Endodermal cell (in vitro differentiated cells): ENCODE measurements at regions not wholly inside any gene's neighbourhood (a gene's known extent, or its start where the extent isn't known, plus 50 kb on each side); places are given as distances from the start of the nearest gene placed in this dataset.
A peak's percentile ranks its signal among the peaks of the same experiment; 100 is the strongest.

Experiments used
- DNase-seq: peaks from one replicate; pipeline ENCODE4 v3.0.0-alpha.2; 2017
- H3K27ac ChIP-seq: 2 replicates; pipeline ENCODE4 v1.5.1; 2013; ENCODE audit warnings: mild to moderate bottlenecking, low read depth, low read length, moderate library complexity
- H3K27me3 ChIP-seq: 2 replicates; pipeline ENCODE4 v1.6.1; 2013; ENCODE audit warnings: mild to moderate bottlenecking, low read length, moderate library complexity; ENCODE audit not compliant: insufficient read depth, control insufficient read depth, poor library complexity, severe bottlenecking
- H3K36me3 ChIP-seq: 2 replicates; pipeline ENCODE4 v1.7.0; 2013; ENCODE audit warnings: mild to moderate bottlenecking, low read length, moderate library complexity; ENCODE audit not compliant: control insufficient read depth, insufficient read depth
- H3K4me1 ChIP-seq: one replicate; pipeline ENCODE4 v1.7.0; 2013; ENCODE audit warnings: low read length; ENCODE audit not compliant: control insufficient read depth, insufficient read depth
- H3K4me3 ChIP-seq: 2 replicates; pipeline ENCODE4 v1.5.1; 2013; ENCODE audit warnings: mild to moderate bottlenecking, low read length, moderate library complexity
- H3K9ac ChIP-seq: 2 replicates; pipeline ENCODE4 v1.6.1; 2013; ENCODE audit warnings: mild to moderate bottlenecking, low read length, moderate library complexity; ENCODE audit not compliant: poor library complexity, severe bottlenecking; ENCODE audit errors: extremely low read depth
- H3K9me3 ChIP-seq: 2 replicates; pipeline ENCODE4 v1.6.1; 2013; ENCODE audit warnings: mild to moderate bottlenecking, low read length, moderate library complexity; ENCODE audit not compliant: control insufficient read depth
- H3K27ac Mint-ChIP-seq: 2 replicates; pipeline ENCODE4 v1.8.0; 2020; ENCODE audit warnings: mixed read lengths
- H3K27me3 Mint-ChIP-seq: 2 replicates; pipeline ENCODE4 v1.8.0; 2021; ENCODE audit warnings: mild to moderate bottlenecking, mixed read lengths; ENCODE audit not compliant: insufficient read depth
- H3K36me3 Mint-ChIP-seq: 2 replicates; pipeline ENCODE4 v1.8.0; 2020; ENCODE audit warnings: low read depth, mixed read lengths
- H3K4me1 Mint-ChIP-seq: 2 replicates; pipeline ENCODE4 v1.8.0; 2020; ENCODE audit warnings: mixed read lengths
- H3K4me3 Mint-ChIP-seq: 2 replicates; pipeline ENCODE4 v1.8.0; 2020; ENCODE audit warnings: mild to moderate bottlenecking, moderate library complexity, mixed read lengths
- H3K9me3 Mint-ChIP-seq: 2 replicates; pipeline ENCODE4 v1.8.0; 2020; ENCODE audit warnings: mild to moderate bottlenecking, mixed read lengths
- whole genome bisulfite sequencing, 2 experiments: methylation state at CpG; one replicate each; pipeline versions ENCODE4 v1.1.5 to v1.1.7; 2013; ENCODE audit warnings: missing lambda C conversion rate in 2 of 2, mixed read lengths in 1 of 2; ENCODE audit not compliant: insufficient coverage in 1 of 2, insufficient read length in 1 of 2; 5-methylcytosine and 5-hydroxymethylcytosine counted together
- TF ChIP-seq, protein P1 (sequence below): fragments of 200-600 bp; sonication (generic); conservative IDR thresholded peaks from 2 replicates; pipeline ENCODE4 v1.5.0; 2021; ENCODE audit warnings: antibody characterized with exemption, mild to moderate bottlenecking

DNA sequence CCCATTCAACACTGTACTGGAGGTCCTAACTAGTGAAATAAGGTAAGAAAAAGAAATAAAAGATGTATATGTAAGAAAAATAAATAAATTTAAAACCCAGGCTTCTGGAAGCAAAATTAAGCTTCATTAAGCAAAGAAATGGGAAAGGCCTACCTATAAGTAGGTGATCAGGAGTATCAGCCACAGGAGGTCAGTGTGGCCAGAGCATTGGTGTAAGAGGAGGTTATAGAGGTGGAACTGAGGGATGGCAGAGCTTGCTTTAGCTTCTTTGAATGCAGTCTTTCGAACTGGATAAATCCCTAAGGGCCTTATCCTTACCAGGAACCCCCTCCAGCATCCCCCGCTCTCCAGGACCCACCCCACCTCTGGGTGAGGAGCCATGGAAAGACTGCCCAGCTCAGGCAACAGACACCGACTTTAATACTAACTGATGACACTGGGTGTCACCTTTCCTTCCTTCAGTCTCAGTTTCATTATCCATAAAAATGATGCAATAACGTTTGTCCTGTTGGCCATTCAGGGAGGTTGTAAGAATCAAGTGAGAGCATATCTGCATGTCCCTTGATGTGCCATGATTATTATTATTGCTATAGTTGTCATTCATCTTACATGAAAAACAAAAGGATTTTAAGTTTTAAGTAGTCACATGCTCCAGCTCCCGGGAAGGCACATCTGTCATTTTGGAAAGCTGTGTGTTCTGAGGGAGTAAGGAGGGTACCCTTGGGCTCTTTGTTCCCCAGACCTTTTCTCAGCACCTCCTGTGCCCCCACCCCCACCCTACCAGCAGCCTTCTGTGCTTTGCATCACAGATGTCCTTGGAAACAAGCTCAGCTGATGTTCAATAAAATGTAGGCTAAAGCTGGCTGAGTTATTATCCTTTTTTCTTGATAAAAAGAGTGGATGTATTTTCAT lies 50.8 kb upstream of the CTNNA1 start:
- no peaks in the 10 kb centered on the region for H3K4me1 Mint-ChIP-seq
- WGBS, 2 experiments, result 83 to 100% methylated on average over 2 to 5 of the region's 5 CpGs
- H3K36me3 Mint-ChIP-seq, result no peaks in the 10 kb centered on the region
- no peaks in the 10 kb centered on the region for H3K27me3 Mint-ChIP-seq
- DNase-seq, result no peak
- H3K4me3 Mint-ChIP-seq, result no peak overlapping the region
- H3K27ac Mint-ChIP-seq, result no peak overlapping the region
- Histone ChIP-seq H3K27me3 (no peaks in the 10 kb centered on the region), H3K9me3 (no peaks in the 10 kb centered on the region), H3K27ac (peak overlapping the region; percentile 61), H3K36me3 (no peaks in the 10 kb centered on the region), H3K4me1 (no peaks in the 10 kb centered on the region), H3K9ac (no peak overlapping the region), H3K4me3 (no peak overlapping the region)
- TF ChIP-seq, protein P1, sequence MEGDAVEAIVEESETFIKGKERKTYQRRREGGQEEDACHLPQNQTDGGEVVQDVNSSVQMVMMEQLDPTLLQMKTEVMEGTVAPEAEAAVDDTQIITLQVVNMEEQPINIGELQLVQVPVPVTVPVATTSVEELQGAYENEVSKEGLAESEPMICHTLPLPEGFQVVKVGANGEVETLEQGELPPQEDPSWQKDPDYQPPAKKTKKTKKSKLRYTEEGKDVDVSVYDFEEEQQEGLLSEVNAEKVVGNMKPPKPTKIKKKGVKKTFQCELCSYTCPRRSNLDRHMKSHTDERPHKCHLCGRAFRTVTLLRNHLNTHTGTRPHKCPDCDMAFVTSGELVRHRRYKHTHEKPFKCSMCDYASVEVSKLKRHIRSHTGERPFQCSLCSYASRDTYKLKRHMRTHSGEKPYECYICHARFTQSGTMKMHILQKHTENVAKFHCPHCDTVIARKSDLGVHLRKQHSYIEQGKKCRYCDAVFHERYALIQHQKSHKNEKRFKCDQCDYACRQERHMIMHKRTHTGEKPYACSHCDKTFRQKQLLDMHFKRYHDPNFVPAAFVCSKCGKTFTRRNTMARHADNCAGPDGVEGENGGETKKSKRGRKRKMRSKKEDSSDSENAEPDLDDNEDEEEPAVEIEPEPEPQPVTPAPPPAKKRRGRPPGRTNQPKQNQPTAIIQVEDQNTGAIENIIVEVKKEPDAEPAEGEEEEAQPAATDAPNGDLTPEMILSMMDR, result no peak
- H3K9me3 Mint-ChIP-seq, result no peaks in the 10 kb centered on the region

DNA sequence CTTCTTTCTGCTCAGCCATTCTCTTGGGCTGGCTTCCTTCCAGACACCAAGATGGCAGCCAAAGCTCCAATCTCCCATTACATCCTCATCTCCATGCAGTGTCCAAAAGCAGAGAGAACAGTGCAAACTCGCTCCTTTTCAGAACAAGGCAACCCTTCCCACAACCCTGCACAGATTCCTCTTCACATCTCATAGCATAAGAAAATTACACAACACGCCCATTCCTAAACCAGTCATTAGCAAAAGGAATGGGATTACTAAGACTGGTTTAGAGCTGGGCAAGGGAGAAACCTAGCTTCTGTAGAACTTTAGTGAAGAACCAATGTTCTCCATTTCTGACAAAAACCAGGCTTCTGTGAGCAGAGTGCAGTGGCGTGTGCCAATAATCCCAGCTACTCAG lies 51.5 kb upstream of the CTNNA1 start:
- Mint-ChIP-seq H3K9me3 (no peaks in the 10 kb centered on the region), H3K4me1 (no peaks in the 10 kb centered on the region), H3K27me3 (no peaks in the 10 kb centered on the region), H3K4me3 (no peak overlapping the region), H3K36me3 (no peaks in the 10 kb centered on the region), H3K27ac (no peak overlapping the region)
- Histone ChIP-seq H3K36me3 (no peaks in the 10 kb centered on the region), H3K27ac (no peak overlapping the region), H3K9me3 (no peaks in the 10 kb centered on the region), H3K4me3 (no peak overlapping the region), H3K4me1 (no peaks in the 10 kb centered on the region), H3K9ac (no peak overlapping the region), H3K27me3 (no peaks in the 10 kb centered on the region)
- WGBS, 2 experiments, result 87% methylated on average over 3 of the region's 3 CpGs; no CpG with 5 or more reads in 1 of the 2 experiments
- TF ChIP-seq, protein P1, result no peak
- no peak for DNase-seq

DNA sequence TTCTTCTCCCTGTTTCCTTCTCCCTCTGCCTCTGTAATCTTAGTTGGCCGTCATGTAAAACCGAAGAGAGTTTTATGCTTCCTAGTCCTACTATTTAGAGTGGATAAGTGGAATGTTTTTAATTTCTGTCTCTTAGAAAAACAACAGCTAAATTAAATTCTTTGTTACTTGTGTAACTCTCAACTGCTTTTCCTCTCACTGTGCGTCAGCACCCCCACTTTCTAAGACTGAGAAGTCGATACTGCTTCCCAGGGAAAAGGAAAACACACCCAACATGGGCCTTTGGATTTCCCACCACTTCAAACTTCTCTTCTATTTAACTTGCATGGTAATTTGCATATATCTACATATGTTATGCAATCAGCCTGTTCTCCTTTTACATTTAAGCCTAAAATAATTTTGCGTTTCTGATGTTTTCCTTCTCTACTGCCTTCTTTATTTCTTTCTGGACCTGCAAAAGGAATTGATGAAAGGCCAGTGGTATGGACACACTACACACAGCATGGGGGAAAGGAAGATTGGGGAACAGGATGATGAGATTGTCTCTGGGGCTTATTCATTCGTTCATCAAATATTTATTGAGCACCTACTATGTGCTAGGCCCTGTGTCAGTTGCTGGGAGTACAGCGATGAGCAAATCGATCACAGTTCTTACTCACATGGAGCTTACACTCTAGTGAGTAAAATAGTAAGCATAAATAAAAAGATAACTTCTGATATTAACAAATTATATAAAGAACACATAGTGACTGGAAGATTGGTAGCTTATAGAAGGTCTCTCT lies 52.5 kb upstream of the CTNNA1 start:
- no peaks in the 10 kb centered on the region for H3K27me3 ChIP-seq
- Mint-ChIP-seq H3K4me1 (no peaks in the 10 kb centered on the region), H3K9me3 (no peaks in the 10 kb centered on the region), H3K36me3 (no peaks in the 10 kb centered on the region), H3K27ac (no peak overlapping the region), H3K27me3 (no peaks in the 10 kb centered on the region), H3K4me3 (no peak overlapping the region)
- no peak overlapping the region for H3K27ac ChIP-seq
- no peaks in the 10 kb centered on the region for H3K36me3 ChIP-seq
- no peaks in the 10 kb centered on the region for H3K4me1 ChIP-seq
- TF ChIP-seq, protein P1, result no peak
- no peaks in the 10 kb centered on the region for H3K9me3 ChIP-seq
- H3K9ac ChIP-seq, result no peak overlapping the region
- 85 to 99% methylated on average over 2 to 6 of the region's 8 CpGs for whole genome bisulfite sequencing, 2 experiments
- no peak for DNase-seq
- no peak overlapping the region for H3K4me3 ChIP-seq
